HUES48 (cell line): ENCODE measurements at regions not wholly inside any gene's neighbourhood (a gene's known extent, or its start where the extent isn't known, plus 50 kb on each side); places are given as distances from the start of the nearest gene placed in this dataset.

Source experiments
- H3K27ac ChIP-seq: one replicate; pipeline ENCODE4 v1.7.0; 2013; ENCODE audit warnings: low read depth, low read length, inconsistent platforms
- H3K27me3 ChIP-seq: 2 replicates; pipeline ENCODE4 v1.6.1; 2013; ENCODE audit warnings: mild to moderate bottlenecking, low read length; ENCODE audit not compliant: control insufficient read depth, insufficient read depth
- H3K36me3 ChIP-seq: 2 replicates; pipeline ENCODE4 v1.6.1; 2013; ENCODE audit warnings: low read length; ENCODE audit not compliant: control insufficient read depth, insufficient read depth
- H3K4me1 ChIP-seq: 2 replicates; pipeline ENCODE4 v1.6.1; 2013; ENCODE audit warnings: mild to moderate bottlenecking, low read length; ENCODE audit not compliant: control insufficient read depth, insufficient read depth
- H3K4me3 ChIP-seq: 2 replicates; pipeline ENCODE4 v1.5.1; 2013; ENCODE audit warnings: mild to moderate bottlenecking, low read depth, low read length
- H3K9ac ChIP-seq: 2 replicates; pipeline ENCODE4 v1.6.1; 2013; ENCODE audit warnings: mild to moderate bottlenecking, low read depth, low read length, moderate library complexity
- H3K9me3 ChIP-seq: 2 replicates; pipeline ENCODE4 v1.6.1; 2013; ENCODE audit warnings: low read length; ENCODE audit not compliant: control insufficient read depth, insufficient read depth

- Histone ChIP-seq H3K9me3 (no peaks in the 10 kb centered on the region), H3K4me3 (no peak overlapping the region)
Measured at GRCh38 chr12:83805873-83806272, 1106.7 kb downstream of the SLC6A15 start.

DNA sequence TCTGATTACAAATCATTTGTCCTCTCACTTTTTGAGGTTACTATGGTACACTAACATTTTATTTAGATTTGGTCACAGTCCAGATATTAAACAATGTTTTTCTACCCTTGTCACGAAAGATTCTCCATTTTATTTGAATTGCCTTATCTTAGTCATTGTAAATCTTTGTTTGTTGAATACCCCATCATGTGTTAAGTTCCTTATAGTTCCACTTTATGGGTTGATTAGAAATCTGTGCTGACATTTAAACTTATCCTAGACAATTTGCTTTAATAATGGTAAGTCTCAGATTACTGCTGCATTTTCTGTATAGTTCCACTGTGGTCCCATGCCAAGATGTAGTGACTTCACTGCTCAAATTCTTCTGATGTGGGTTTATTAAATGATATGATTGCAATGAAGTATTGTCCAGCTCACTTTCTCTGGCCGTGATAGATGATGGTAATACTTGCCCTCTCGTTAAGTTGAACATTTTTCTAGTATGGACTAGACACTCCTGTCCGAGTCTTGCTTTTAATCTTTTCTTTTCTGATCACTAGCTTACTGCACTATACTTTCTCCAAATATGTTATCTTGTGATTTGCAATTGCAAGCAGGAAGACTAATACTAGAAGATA lies 1107.3 kb downstream of the SLC6A15 start:
- Histone ChIP-seq H3K36me3 (no peaks in the 10 kb centered on the region), H3K4me3 (no peak overlapping the region), H3K27me3 (no peaks in the 10 kb centered on the region), H3K4me1 (no peaks in the 10 kb centered on the region), H3K9me3 (no peaks in the 10 kb centered on the region), H3K27ac (no peak overlapping the region), H3K9ac (no peak overlapping the region)

More at GRCh38 chr12:83805873-83806272, 1106.7 kb downstream of the SLC6A15 start:
- H3K27ac ChIP-seq: no peak overlapping the region
- H3K27me3 ChIP-seq: no peaks in the 10 kb centered on the region
- H3K9ac ChIP-seq: no peak overlapping the region
- no peaks in the 10 kb centered on the region for H3K36me3 ChIP-seq
- H3K4me1 ChIP-seq: no peaks in the 10 kb centered on the region

DNA sequence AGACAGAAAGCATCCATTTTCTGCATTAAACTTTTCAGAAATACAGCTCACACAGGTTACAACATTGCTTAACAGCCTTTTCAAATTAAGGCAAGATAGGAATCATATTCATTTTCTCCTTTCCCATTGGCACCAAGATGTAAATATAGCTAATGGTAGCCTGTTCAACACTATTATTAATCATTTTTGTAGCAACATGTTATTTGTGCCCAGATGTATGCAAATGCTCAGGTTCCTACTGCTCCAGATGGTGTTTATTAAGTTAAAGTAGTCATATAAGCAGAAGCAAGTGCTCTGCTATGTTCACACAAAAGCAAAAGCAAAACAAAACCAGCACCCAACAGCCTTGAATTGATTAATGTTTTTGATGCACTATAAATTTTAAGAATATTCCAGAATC lies 1110.6 kb downstream of the SLC6A15 start:
- H3K4me1 ChIP-seq: no peaks in the 10 kb centered on the region

DNA sequence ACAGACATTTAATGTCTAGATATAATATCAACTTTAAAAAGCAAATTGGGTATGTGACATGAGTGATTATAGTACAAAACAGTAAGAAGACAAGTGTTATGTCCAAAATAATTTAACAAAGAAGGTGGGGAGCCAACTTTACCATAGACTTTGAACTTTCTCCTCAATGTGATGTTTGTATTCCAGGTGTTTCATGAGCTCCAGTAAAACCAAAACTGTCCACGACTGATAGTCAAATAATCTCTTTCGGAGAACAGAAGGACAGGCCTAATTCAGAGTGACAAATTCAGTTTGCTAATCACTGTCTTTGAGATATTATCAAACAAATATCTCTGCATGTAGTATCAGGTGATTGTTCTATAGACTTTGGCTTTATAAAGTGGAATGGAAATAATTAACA lies 1112.6 kb downstream of the SLC6A15 start:
- no peaks in the 10 kb centered on the region for H3K4me1 ChIP-seq
- H3K9me3 ChIP-seq: no peaks in the 10 kb centered on the region
- no peak overlapping the region for H3K4me3 ChIP-seq
- no peaks in the 10 kb centered on the region for H3K27me3 ChIP-seq
- H3K9ac ChIP-seq: no peak overlapping the region
- H3K27ac ChIP-seq: no peak overlapping the region
- H3K36me3 ChIP-seq: no peaks in the 10 kb centered on the region

More for the DNA sequence above, 1110.6 kb downstream of the SLC6A15 start:
- Histone ChIP-seq H3K9ac (no peak overlapping the region), H3K9me3 (no peaks in the 10 kb centered on the region), H3K27me3 (no peaks in the 10 kb centered on the region), H3K27ac (no peak overlapping the region), H3K4me3 (no peak overlapping the region), H3K36me3 (no peaks in the 10 kb centered on the region)

GRCh38 chr12:83796531-83796930 lies 1109.8 kb downstream of the TMTC2 start:
- no peak overlapping the region for H3K27ac ChIP-seq
- no peaks in the 10 kb centered on the region for H3K9me3 ChIP-seq

DNA sequence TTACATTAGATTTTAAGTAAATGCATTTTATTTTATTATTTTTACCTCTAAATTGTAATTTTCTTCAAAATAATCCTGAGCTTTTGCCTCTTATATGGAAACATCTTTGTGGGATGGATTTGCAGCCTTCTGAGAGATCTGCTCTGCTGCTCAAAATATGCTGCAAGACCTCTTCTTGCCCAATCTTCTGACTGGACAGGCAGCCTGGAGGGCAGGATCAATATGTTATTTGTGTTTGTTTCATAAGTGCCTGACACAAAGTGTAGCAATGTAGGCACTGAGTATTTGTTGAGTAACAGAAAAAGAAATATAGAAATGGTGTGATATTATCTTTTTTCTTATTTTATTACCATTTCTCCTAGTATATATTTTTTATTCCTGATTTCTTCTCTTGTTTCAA lies 1106.9 kb downstream of the TMTC2 start:
- H3K27me3 ChIP-seq: no peaks in the 10 kb centered on the region
- H3K9ac ChIP-seq: no peak overlapping the region
- H3K4me1 ChIP-seq: peaks cover 19% of the 10 kb centered on the region; the same call in 1 of the 2 replicates
- no peaks in the 10 kb centered on the region for H3K9me3 ChIP-seq
- H3K36me3 ChIP-seq: no peaks in the 10 kb centered on the region
- no peak overlapping the region for H3K27ac ChIP-seq
- no peak overlapping the region for H3K4me3 ChIP-seq

More at GRCh38 chr12:83796531-83796930, 1109.8 kb downstream of the TMTC2 start:
- Histone ChIP-seq H3K9ac (no peak overlapping the region), H3K4me1 (peaks cover 7% of the 10 kb centered on the region; the same call in 1 of the 2 replicates), H3K4me3 (no peak overlapping the region), H3K27me3 (no peaks in the 10 kb centered on the region), H3K36me3 (no peaks in the 10 kb centered on the region)

GRCh38 chr12:83784298-83784890 lies 1097.7 kb downstream of the TMTC2 start:
- H3K9me3 ChIP-seq: no peaks in the 10 kb centered on the region

DNA sequence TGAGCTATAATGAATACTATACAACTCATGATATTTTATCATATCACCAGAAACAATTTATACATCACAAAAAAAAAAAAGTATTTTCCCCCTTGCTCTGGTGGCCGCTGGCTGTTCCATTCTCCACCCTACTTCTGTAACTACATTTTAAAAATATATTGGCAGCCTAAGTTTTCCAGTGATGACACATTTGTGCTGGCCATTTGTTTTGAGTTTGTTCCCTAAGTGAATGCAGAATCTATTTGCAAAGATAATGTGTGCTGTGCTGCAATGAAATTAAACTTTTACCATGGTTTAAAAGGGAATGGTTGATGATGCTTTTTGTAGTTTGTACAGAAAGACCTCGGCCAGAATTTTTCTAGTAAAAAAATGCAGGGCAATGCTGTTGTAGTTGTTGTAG lies 1092.8 kb downstream of the TMTC2 start:
- Histone ChIP-seq H3K4me1 (no peaks in the 10 kb centered on the region), H3K9ac (no peak overlapping the region), H3K27me3 (no peaks in the 10 kb centered on the region), H3K4me3 (no peak overlapping the region), H3K36me3 (no peaks in the 10 kb centered on the region), H3K9me3 (no peaks in the 10 kb centered on the region), H3K27ac (no peak overlapping the region)

More at GRCh38 chr12:83784298-83784890, 1097.7 kb downstream of the TMTC2 start:
- Histone ChIP-seq H3K9ac (no peak overlapping the region), H3K27me3 (no peaks in the 10 kb centered on the region), H3K4me1 (no peaks in the 10 kb centered on the region), H3K27ac (no peak overlapping the region), H3K4me3 (no peak overlapping the region), H3K36me3 (no peaks in the 10 kb centered on the region)

GRCh38 chr12:83769151-83769550 lies 1082.4 kb downstream of the TMTC2 start:
- Histone ChIP-seq H3K9me3 (peaks cover 5% of the 10 kb centered on the region; the same call in 1 of the 2 replicates), H3K27me3 (no peaks in the 10 kb centered on the region), H3K4me3 (no peak overlapping the region), H3K27ac (no peak overlapping the region), H3K4me1 (no peaks in the 10 kb centered on the region), H3K9ac (no peak overlapping the region), H3K36me3 (no peaks in the 10 kb centered on the region)

DNA sequence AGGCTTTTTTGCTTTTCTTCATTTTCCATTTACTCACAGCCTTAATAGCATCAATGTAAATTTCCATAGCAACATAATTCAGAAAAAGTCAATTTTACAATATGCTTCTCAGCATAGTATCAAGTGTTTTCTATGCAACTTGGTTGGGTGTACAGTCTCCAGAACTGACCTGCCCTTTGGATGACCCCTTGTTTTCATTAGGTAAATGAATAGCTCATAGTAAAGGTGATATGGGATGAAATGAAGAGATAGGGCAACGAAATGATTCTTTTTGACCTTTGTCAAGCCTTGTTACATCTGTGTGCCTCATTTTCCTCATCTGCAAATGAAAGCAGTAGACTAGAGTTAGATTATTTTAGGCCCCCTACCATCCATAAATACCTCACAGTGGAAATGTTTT lies 1081.0 kb downstream of the TMTC2 start:
- Histone ChIP-seq H3K9ac (no peak overlapping the region), H3K27me3 (no peaks in the 10 kb centered on the region), H3K36me3 (no peaks in the 10 kb centered on the region), H3K27ac (no peak overlapping the region), H3K4me1 (no peaks in the 10 kb centered on the region), H3K4me3 (no peak overlapping the region), H3K9me3 (peaks cover under 1% of the 10 kb centered on the region; the same call in 1 of the 2 replicates)

DNA sequence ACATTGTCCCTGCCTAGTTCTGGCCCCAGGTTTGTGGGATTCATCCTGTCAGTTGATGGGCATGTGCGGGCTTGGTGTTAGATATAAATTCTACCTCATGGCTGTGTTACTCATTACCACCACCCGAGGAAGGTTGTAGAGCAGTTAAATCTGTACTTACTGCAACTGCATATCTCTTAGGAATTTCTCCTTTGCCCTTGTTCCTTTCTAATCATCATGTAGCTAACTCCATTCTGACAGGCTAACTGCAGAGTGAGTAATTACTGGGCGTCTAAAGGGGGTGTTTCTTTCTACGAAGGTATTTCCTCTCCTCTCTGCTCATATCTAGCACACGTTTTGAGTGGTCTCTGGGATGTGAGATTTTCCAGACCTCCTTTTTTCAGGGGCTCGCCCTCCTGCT lies 1076.7 kb downstream of the TMTC2 start:
- Histone ChIP-seq H3K4me3 (no peak overlapping the region), H3K27ac (no peak overlapping the region), H3K36me3 (no peaks in the 10 kb centered on the region), H3K9ac (no peak overlapping the region), H3K4me1 (no peaks in the 10 kb centered on the region), H3K27me3 (no peaks in the 10 kb centered on the region), H3K9me3 (peaks cover 3% of the 10 kb centered on the region; the same call in 1 of the 2 replicates)
